ENCODE measurements at regions not wholly inside any gene's neighbourhood (a gene's known extent, or its start where the extent isn't known, plus 50 kb on each side); places are given as distances from the start of the nearest gene placed in this dataset.

GRCh38 chr14:101184104-101184455 is 280.6 kb upstream of the RTL1 start:
- DNase-seq, result no peak

DNA sequence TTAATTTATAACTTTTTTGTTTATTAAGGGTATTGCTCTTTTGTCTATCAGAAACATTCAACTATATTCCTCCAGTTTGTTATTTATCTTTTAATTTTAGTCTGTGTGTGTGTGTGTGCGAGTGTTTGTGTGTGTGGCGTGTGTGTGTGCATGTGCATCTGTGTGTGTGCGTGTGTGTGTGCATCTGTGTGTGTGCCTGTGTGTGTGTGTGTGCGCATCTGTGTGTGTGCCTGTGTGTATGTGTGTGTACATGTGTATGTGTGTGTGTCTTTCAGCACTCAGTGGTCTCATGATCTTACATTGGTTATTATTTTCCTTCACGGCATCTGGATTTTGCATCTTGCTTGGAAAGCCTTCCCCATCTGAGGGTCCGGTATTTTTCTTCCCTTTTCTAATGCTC is 281.1 kb upstream of the RTL1 start:
- DNase-seq, result no peak

DNA sequence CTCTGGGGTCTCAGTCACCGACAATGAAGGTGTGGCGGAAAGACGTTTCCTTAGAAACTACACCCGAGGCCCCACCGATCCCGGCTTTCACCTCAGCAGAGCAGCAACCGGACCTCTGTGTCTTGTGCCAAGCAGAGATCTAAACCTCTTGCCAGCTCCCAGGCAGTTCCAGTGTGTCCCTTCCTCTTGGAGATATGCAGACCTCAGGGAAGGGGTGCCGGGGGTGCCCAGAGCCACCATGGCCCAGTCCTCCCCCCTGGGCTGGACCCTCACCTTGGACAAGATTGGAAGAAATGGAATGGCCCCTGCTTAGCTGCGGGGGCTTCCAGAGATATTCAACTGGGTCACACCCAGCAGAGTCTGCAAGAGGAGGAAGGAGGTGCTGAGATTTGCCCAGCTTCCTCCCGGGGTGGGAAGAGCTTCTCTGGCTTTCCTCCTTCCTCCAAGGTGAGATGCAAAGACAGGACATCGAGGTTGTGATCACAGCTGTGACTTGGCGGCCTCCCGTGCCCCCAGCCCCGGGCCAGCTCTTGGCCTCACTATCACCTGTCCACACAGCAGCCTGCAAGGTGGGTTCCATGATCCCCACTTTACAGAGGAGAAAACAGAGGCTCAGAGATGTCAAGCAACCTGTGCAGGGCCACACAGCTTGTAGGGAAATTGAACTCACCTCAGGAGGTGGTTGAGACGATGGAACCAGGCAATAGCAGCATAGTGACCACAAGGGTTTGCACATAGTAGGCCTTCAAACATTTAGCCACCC is 281.7 kb upstream of the RTL1 start:
- DNase-seq, result no peak

GRCh38 chr14:101185946-101186345 is 282.4 kb upstream of the RTL1 start:
- DNase-seq, result no peak

DNA sequence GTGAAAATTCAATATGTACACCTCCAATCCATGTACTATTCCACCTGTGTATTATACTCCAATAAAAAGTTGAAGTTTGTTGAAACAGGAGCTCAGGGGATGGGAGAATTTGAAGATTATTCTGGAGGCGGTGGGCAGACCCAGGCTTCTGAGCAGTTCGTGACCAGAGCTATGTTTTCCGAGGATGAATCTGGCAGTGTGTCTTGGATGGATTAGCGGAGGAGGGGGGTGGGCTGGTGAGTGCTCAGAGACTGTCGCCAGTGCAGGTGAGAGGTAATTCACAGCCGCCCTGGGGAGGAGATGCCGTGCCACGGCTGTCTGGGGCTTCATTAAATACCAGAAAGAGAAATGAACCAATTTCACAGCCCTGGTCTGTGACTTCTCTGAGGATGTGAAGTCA is 283.0 kb upstream of the RTL1 start:
- no peak for DNase-seq

- DNase-seq, result peak; percentile 66
Observed at GRCh38 chr14:101186992-101187815, 283.7 kb upstream of the RTL1 start.

DNA sequence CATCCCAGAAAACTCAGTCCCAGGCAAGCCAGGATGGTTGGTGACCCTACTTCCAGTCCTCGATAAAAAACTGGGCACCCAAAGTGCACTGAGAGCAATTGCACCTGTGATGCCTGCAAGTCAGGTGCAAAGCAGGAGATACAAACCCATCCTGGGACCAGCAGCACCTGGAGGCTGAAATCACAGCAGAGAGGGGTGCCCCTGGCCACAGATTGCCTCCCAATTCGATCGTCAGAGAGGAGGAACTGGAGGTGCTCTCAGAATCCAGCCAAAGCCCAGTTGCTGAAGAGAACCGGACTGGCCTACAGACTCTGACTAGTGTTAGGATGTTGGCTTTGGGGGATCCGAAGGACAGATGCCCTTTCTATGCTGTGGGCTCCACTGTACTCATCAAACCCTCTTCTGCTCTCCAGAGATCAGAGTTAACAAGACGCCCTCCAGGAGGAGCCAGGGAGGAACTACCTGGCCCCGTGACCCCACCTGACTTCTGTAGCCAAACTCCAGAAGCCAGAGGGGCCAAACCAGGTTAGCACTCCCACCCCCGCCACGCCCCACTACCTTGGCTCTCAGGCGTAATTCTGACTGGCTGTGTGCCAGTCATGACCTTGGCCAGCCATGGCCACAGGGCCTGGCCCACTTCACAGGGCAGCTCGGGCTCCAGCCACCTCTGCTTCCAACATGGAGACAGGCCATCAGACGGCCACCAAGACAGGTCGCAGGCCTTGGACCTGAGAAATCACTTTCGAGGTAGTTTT is 284.5 kb upstream of the RTL1 start:
- DNase-seq, result no peak

DNA sequence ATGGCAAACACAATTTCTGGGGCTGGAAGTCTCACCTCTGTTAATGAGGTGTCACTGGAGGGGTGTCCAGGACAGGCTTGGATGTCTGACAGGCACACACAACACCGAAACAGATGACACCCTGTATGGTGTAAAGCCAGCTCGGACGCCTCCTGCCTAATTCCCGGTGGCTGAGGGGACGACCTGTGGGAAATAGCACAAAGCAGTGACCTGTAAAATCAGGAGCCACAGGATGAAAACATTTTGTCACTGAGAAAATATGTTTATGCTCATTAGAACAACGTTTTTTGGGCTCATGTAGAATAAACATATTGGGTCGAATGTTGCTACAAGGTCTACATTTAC is 285.0 kb upstream of the RTL1 start:
- DNase-seq, result peak; percentile 52

- DNase-seq, result peak; percentile 73
Observed at GRCh38 chr14:101189266-101189665, 285.7 kb upstream of the RTL1 start.

GRCh38 chr14:101189962-101190560 is 286.5 kb upstream of the RTL1 start:
- DNase-seq, result no peak

GRCh38 chr14:101191101-101191720 is 287.7 kb upstream of the RTL1 start:
- peak; percentile 59 for DNase-seq

- DNase-seq, result no peak
Observed at GRCh38 chr14:101191721-101192660, 288.5 kb upstream of the RTL1 start.

DNA sequence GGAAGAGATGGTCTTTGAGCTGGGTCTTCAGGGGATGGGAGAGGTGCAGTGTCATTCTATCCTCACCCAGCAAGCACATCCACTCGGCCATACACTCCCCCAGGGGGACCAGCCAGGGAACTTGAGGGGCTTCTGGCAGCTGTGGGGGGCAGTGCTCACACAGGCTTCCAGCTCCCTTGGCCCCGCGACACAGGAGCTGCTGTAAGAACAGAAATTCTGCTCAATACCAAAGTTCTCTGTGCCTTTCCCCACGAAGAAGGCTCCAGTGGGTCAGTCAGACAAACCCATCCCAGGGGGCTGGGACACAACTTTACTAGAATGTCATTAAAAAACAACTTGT is 289.1 kb upstream of the RTL1 start:
- no peak for DNase-seq

GRCh38 chr14:101193106-101193844 is 289.8 kb upstream of the RTL1 start:
- DNase-seq, result no peak

DNA sequence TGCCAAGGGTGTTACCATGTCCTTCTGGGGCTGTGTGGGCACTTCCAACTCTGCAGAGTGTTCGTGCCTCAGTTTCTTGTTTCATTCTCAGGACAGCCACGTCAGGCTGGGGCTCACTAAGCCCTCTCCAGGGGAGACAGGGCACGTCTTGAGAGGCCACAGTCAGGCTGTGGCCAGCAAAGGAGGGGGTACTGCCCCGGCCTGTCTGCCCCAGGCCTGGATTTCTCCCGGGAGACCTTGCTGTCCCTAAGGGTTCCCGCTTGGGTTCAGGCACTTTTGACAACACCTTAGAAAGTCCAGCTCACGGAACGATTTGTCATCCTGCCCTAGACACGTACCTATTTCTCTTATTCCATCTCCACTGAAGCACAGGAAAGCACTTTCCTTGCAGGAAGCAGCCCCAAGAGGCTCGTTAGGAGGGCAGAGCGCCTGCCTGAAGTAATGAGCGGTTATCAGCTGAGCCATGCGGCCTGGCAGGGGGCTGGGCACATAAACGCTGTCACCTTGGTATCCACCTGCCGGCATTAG is 290.4 kb upstream of the RTL1 start:
- DNase-seq, result no peak

DNA sequence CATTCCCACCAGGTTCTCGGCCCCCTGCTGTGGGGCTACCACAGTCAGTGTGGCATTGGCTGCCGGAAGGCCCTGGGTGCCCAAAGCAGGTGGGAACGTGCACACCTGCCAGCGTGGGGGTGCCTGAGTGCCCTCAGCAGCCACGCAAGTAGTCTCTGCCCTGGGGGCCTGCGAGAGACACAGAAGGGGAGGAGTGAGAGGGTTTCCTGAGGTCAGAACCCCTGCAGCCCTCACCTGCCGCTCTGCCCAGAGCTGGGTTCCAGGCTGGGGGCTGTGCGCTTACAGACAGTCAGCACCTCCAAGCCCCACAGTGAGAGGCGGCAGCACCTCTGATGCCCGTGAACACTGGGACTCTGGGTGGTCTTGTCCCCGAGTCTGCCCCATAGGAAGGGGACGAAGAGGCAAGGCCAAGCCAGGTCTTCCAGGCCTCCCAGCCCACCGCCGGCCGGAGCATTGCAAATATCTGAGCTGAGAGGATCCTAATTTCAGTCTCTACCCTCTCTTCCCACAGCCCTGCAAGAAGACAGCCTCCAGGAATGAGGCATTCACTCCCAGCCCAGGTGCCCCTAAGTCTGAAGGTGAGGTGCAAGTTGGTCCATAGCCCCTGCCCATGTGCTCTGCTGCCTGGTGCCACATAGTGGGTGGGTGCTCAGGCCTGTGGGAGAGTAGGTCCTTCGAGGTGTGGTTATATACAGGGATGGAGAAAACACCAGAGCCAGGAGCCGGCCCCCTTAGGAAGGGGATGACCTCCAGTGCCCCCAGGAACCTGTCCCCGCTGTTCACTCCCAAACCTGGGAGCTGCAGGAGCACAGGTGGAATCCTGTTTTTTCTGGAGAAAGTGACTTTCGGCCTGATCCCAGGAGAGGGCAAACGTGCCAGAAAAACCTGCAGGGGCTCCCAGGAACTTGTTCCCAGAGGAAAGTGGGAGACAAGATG is 291.1 kb upstream of the RTL1 start:
- no peak for DNase-seq

- DNase-seq, result peak; percentile 61
Observed at GRCh38 chr14:101195309-101195901, 291.9 kb upstream of the RTL1 start.

DNA sequence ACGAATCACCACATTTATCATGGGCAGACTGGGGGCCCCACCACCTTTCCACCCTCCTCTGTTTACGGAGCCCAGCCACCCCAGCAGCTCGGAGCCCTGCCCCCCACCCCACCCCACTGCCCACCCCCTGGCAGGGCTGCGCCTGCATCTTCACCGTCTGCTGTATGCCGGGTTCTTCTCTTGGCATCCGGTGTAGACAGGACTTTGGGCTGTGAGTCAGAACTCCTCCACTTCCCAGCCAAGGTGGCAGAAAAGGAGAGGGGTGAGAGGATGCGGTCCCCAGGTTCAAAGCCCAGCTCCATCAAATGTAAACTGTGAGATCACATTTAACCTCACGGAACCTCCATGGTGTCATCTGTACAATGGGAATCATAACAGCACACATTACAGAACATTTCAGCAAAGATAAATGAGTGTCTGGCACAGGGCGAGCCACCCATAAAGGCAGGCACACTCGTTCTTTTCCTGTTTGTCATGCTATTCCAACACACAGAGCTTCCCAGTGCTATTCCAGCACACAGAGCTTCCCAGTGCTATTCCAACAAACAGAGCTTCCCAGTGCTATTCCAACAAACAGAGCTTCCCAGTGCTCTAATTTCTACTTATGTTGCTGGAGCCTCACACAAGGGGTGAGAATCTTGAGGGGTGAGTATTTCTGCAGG is 292.7 kb upstream of the RTL1 start:
- DNase-seq, result no peak
